WI38 (cell line): ENCODE measurements at regions not wholly inside any gene's neighbourhood (a gene's known extent, or its start where the extent isn't known, plus 50 kb on each side); places are given as distances from the start of the nearest gene placed in this dataset.

Source experiments
- H3K4me3 ChIP-seq: 2 replicates; pipeline ENCODE4 v1.5.1; 2011; ENCODE audit warnings: low read depth, mild to moderate bottlenecking, control low read depth, low read length
- TF ChIP-seq, protein P1 (sequence below): IDR thresholded peaks from 2 replicates; pipeline ENCODE4 v1.5.1; 2012; ENCODE audit warnings: low read depth, mild to moderate bottlenecking, control low read depth, low read length

DNA sequence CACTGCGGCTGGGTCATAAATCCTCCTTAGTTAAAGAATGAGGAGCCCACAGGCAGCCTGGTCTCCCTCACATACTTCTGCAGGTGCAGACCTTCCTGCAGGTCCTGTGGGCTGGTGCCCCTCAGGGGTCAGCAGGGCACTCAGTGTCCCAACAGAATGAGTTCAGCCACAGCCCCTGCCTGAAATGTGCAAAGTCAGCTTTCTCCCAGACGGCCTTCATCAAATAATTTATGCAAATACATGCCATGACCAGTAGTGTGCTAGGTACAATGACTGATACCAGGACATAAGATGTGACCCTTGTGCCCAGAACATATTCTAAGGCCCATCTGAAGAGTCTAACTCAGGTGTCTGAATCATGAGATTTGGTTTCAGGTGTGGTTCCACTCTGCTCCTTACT, 703.4 kb downstream of the TBC1D22A start:
- H3K4me3 ChIP-seq = no peak overlapping the region
- TF ChIP-seq, protein P1, sequence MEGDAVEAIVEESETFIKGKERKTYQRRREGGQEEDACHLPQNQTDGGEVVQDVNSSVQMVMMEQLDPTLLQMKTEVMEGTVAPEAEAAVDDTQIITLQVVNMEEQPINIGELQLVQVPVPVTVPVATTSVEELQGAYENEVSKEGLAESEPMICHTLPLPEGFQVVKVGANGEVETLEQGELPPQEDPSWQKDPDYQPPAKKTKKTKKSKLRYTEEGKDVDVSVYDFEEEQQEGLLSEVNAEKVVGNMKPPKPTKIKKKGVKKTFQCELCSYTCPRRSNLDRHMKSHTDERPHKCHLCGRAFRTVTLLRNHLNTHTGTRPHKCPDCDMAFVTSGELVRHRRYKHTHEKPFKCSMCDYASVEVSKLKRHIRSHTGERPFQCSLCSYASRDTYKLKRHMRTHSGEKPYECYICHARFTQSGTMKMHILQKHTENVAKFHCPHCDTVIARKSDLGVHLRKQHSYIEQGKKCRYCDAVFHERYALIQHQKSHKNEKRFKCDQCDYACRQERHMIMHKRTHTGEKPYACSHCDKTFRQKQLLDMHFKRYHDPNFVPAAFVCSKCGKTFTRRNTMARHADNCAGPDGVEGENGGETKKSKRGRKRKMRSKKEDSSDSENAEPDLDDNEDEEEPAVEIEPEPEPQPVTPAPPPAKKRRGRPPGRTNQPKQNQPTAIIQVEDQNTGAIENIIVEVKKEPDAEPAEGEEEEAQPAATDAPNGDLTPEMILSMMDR = no peak

DNA sequence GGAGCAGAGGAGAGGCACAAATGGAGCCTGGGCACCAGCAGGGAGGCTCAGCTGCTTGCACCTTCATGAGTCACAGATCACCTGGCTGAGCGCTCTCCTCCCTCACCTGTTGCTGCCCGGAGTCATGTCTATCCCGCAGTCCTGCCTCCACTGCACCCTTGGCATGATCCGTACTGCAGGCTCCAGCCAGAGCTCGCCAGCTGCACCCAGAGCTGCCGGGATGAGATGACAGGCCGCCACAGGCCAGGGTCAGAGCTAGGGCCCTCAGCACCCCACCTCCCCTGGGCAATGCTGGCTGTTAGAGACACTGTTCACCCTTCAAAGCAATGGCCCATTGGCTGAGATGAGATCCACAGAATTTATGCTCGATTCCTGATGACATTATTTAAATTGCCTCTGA, 702.8 kb downstream of the TBC1D22A start:
- TF ChIP-seq, protein P1 = no peak

DNA sequence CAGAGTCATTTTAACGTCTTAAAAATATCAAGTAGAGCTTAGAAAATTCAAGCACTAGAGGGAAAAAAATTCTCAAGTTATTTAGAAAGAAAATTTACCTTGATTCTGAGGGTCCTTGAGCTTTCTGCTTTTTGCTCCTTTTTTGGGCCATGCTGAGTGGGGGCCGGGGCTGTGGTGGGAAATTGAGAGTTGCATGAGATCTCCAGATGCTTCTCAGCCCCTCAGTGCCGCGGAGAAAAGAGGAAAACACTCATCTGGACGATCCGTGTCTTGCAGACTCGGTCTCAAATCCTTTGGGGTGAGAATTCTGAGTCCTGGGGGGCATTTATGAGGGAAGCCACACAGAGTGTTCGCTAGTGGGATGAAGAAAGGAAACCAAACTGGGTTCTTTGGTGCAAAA, 700.8 kb downstream of the TBC1D22A start:
- no peak overlapping the region for H3K4me3 ChIP-seq
- TF ChIP-seq, protein P1 = no peak

More for the DNA sequence above, 702.8 kb downstream of the TBC1D22A start:
- no peak overlapping the region for H3K4me3 ChIP-seq

DNA sequence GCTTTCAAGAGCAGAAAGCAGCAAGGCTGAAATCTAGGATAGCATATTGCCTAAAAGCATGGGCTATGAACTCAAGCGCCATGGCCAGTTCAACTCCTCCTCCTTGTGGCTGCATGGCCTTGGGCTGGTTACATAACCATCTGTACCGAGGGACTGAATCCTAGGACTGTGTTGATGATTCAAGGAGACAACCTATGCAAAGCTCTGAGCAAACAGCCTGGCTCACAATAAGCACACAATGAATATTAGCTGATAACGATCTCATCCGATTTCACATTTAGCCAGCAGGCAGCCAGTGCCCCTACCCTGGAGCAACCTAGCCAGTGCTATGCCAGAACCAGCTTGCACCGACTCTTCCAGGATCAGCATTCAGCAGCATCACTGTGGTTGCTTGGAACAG, 698.4 kb downstream of the TBC1D22A start:
- H3K4me3 ChIP-seq = no peak overlapping the region

DNA sequence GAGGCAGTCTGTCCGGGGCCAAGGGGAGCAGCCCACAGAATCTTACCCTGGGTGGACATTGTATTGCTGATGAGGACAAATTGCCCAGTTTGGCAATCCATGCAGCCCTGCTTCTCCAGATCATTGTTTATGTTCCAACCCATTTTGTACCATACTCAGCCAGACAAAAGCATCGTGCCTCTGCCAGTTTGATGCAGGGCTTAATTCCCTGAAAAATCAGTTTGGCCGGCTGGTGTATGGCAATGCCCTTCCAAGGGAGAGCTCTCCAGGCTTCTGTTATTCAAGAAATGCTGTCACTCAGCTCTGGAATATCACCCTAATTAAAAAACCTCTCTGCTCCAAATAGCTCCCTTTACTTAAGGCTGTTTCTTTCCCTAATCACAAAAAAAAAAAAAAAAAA, 697.7 kb downstream of the TBC1D22A start:
- no peak overlapping the region for H3K4me3 ChIP-seq
- TF ChIP-seq, protein P1 = no peak

More for the DNA sequence above, 698.4 kb downstream of the TBC1D22A start:
- TF ChIP-seq, protein P1 = no peak

DNA sequence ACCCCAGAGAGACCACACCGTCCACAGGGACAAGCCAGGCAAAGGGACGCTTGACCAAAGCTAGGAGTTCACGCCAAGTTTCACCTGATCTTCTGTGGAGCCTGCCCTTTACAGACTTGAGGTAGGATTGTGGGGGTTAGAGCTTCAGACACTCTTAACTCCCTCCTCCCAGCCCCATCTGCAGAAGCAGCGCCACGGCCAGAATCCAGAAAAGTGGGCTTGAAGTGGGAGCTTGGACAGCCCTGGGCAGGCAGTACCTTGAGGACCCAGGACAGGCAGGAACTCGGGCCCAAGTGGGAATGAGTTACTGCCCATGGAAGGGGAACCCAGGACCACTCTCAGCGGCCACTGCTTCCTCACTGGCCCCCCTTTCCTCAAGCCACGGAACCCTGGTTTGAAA, 695.9 kb downstream of the TBC1D22A start:
- TF ChIP-seq, protein P1 = no peak
- H3K4me3 ChIP-seq = no peak overlapping the region

DNA sequence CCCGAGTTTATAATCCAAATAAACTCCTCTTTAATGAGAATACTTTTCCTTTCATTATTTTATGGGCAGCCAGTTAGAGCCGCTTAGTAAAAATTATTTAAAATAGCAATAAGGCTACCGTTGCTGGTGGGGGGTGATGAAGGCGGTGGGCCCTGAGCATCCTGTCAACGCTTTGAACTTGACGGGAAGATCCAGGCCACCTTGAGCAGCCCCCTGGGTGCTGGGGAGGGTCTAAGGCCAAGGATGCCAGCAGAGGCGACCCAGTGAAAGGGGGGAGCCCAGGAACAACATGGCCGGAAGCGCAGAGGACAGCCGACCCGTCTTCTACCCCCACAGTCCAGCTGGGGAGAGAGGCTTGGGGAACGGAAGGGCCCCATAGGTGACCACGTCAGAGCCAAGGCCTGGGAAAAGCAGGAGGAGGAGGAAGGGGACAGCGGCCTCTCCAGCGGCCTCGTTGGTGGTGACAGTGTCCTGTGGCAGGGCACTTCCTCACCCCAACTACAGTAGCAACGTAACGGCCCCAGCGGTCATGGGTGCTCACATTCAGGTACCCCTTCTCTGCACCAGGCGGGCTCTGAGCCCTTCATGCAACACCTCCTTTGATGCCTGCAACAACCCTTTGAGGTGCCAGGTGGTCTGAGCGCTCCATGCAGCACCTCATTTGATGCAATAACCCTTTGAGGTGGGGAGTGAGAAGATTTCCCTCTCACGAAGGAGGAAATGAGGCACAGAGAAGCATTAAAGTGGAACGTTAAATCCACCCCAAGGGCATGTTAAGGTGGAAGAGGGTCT, 695.3 kb downstream of the TBC1D22A start:
- no peak overlapping the region for H3K4me3 ChIP-seq
- TF ChIP-seq, protein P1 = no peak
